ENCODE measurements at regions not wholly inside any gene's neighbourhood (a gene's known extent, or its start where the extent isn't known, plus 50 kb on each side); places are given as distances from the start of the nearest gene placed in this dataset.
"Not testable (repeated sequence)": the region's sequence is repeated elsewhere in the genome, so short reads cannot be mapped to it uniquely, and the experiment has no call there.

GRCh38 chr1:213324859-213325258, 273.8 kb downstream of the RPS6KC1 start:
- no peak overlapping the region for H3K4me3 ChIP-seq (ENCODE audit: low read depth, low read length)
- no peak for DNase-seq (ENCODE audit: low read depth)

- no peak for DNase-seq (ENCODE audit: low read depth)
- H3K4me3 ChIP-seq (ENCODE audit: low read depth, low read length): no peak overlapping the region
Measured at GRCh38 chr1:213325482-213325881, 274.4 kb downstream of the RPS6KC1 start.

- no peak for DNase-seq (ENCODE audit: low read depth)
- H3K4me3 ChIP-seq (ENCODE audit: low read depth, low read length): no peak overlapping the region
Measured at GRCh38 chr1:213326281-213327016, 275.4 kb downstream of the RPS6KC1 start.

- no peak overlapping the region for H3K4me3 ChIP-seq (ENCODE audit: low read depth, low read length)
- DNase-seq (ENCODE audit: low read depth): peak; percentile 67
Measured at GRCh38 chr1:213327017-213327667, 276.1 kb downstream of the RPS6KC1 start.

- no peak for DNase-seq (ENCODE audit: low read depth)
- no peak overlapping the region for H3K4me3 ChIP-seq (ENCODE audit: low read depth, low read length)
Measured at GRCh38 chr1:213329406-213330008, 278.5 kb downstream of the RPS6KC1 start.

GRCh38 chr1:213330281-213330680, 279.2 kb downstream of the RPS6KC1 start:
- H3K4me3 ChIP-seq (ENCODE audit: low read depth, low read length): no peak overlapping the region
- DNase-seq (ENCODE audit: low read depth): no peak

GRCh38 chr1:213331631-213332175, 280.7 kb downstream of the RPS6KC1 start:
- H3K4me3 ChIP-seq (ENCODE audit: low read depth, low read length): no peak overlapping the region
- no peak for DNase-seq (ENCODE audit: low read depth)

- H3K4me3 ChIP-seq (ENCODE audit: low read depth, low read length): no peak overlapping the region
- DNase-seq (ENCODE audit: low read depth): no peak
Measured at GRCh38 chr1:213332491-213332890, 281.4 kb downstream of the RPS6KC1 start.

GRCh38 chr1:213333121-213333520, 282.1 kb downstream of the RPS6KC1 start:
- no peak for DNase-seq (ENCODE audit: low read depth)
- no peak overlapping the region for H3K4me3 ChIP-seq (ENCODE audit: low read depth, low read length)

GRCh38 chr1:213335084-213335483, 284.0 kb downstream of the RPS6KC1 start:
- no peak for DNase-seq (ENCODE audit: low read depth)
- H3K4me3 ChIP-seq (ENCODE audit: low read depth, low read length): no peak overlapping the region

- DNase-seq (ENCODE audit: low read depth): no peak
- H3K4me3 ChIP-seq (ENCODE audit: low read depth, low read length): no peak overlapping the region
Measured at GRCh38 chr1:213337025-213337678, 286.1 kb downstream of the RPS6KC1 start.

- no peak for DNase-seq (ENCODE audit: low read depth)
Measured at GRCh38 chr1:213340593-213340992, 289.6 kb downstream of the RPS6KC1 start.

GRCh38 chr1:213345621-213346020, 294.6 kb downstream of the RPS6KC1 start:
- no peak overlapping the region for H3K4me3 ChIP-seq (ENCODE audit: low read depth, low read length)
- DNase-seq (ENCODE audit: low read depth): no peak

More at GRCh38 chr1:213340593-213340992, 289.6 kb downstream of the RPS6KC1 start:
- H3K4me3 ChIP-seq (ENCODE audit: low read depth, low read length): no peak overlapping the region

GRCh38 chr1:213357403-213357802, 306.4 kb downstream of the RPS6KC1 start:
- no peak for DNase-seq (ENCODE audit: low read depth)
- no peak overlapping the region for H3K4me3 ChIP-seq (ENCODE audit: low read depth, low read length)

GRCh38 chr1:213358368-213358767, 307.3 kb downstream of the RPS6KC1 start:
- DNase-seq (ENCODE audit: low read depth); H3K4me3 ChIP-seq (ENCODE audit: low read depth, low read length): not testable (repeated sequence)

- no peak overlapping the region for H3K4me3 ChIP-seq (ENCODE audit: low read depth, low read length)
Measured at GRCh38 chr1:213362598-213362997, 311.6 kb downstream of the RPS6KC1 start.

GRCh38 chr1:213366141-213366831, 315.2 kb downstream of the RPS6KC1 start:
- DNase-seq (ENCODE audit: low read depth): no peak
- H3K4me3 ChIP-seq (ENCODE audit: low read depth, low read length): no peak overlapping the region

More at GRCh38 chr1:213362598-213362997, 311.6 kb downstream of the RPS6KC1 start:
- no peak for DNase-seq (ENCODE audit: low read depth)

- H3K4me3 ChIP-seq (ENCODE audit: low read depth, low read length): no peak overlapping the region
- no peak for DNase-seq (ENCODE audit: low read depth)
Measured at GRCh38 chr1:213369465-213369864, 318.4 kb downstream of the RPS6KC1 start.

- no peak for DNase-seq (ENCODE audit: low read depth)
- H3K4me3 ChIP-seq (ENCODE audit: low read depth, low read length): no peak overlapping the region
Measured at GRCh38 chr1:213370523-213370922, 319.5 kb downstream of the RPS6KC1 start.
